IMR-90 (cell line): ENCODE measurements at regions not wholly inside any gene's neighbourhood (a gene's known extent, or its start where the extent isn't known, plus 50 kb on each side); places are given as distances from the start of the nearest gene placed in this dataset.

Experiments
- ATAC-seq: fragments of 200-7000 bp; cut with Tn5 transposase; 2 replicates; pipeline ENCODE4 v1.9.1; 2020; ENCODE audit warnings: low read depth, mild to moderate bottlenecking, moderate library complexity
- BruUV-seq: library from RNA; stranded (reverse); fragments of 400-500 nt; replicated peaks from 2 replicates; lab custom pipeline; 2021; lab: Mats Ljungman, UMichigan
- CTCF ChIA-PET: fragments of 300-600 bp; formaldehyde crosslinking; extraction: SDS; loops from one replicate; lab custom pipeline; 2021; ENCODE audit warnings: antibody characterized with exemption; lab: Yijun Ruan, JAX
- POLR2A ChIA-PET: fragments of 300-600 bp; sonication (Branson Sonifier 250); formaldehyde crosslinking; loops from one replicate; lab custom pipeline; 2022; ENCODE audit warnings: antibody characterized with exemption; ENCODE audit not compliant: unreplicated experiment; lab: Charles Lee
- DNase-seq: peaks from one replicate; pipeline ENCODE4 v3.0.0; 2013
- H2AFZ ChIP-seq: replicated peaks from 2 replicates; pipeline ENCODE3; 2013; ENCODE audit warnings: low read length, mild to moderate bottlenecking; ENCODE audit not compliant: poor library complexity
- H2AK5ac ChIP-seq: 2 replicates; pipeline ENCODE4 v1.6.1; 2013; ENCODE audit warnings: low read depth, low read length, inconsistent platforms
- H2AK9ac ChIP-seq: replicated peaks from 2 replicates; pipeline ENCODE3; 2013; ENCODE audit warnings: mild to moderate bottlenecking, low read depth, low read length, moderate library complexity; ENCODE audit not compliant: poor library complexity
- H2BK120ac ChIP-seq: 2 replicates; pipeline ENCODE4 v1.6.1; 2013; ENCODE audit warnings: low read depth, low read length, inconsistent platforms
- H2BK15ac ChIP-seq: 3 replicates; pipeline ENCODE4 v1.6.1; 2013; ENCODE audit warnings: low read depth, low read length, inconsistent platforms
- H2BK20ac ChIP-seq: 2 replicates; pipeline ENCODE4 v1.6.1; 2013; ENCODE audit warnings: low read depth, mild to moderate bottlenecking, inconsistent platforms, low read length, moderate library complexity
- H2BK5ac ChIP-seq: 2 replicates; pipeline ENCODE4 v1.6.1; 2013; ENCODE audit warnings: mild to moderate bottlenecking, low read depth, low read length, inconsistent platforms; ENCODE audit not compliant: poor library complexity, severe bottlenecking
- H3K14ac ChIP-seq: replicated peaks from 2 replicates; pipeline ENCODE4 v1.6.1; 2013; ENCODE audit warnings: low read depth, low read length, inconsistent platforms
- H3K18ac ChIP-seq: 2 replicates; pipeline ENCODE4 v1.6.1; 2013; ENCODE audit warnings: low read depth, low read length, control low read depth
- H3K23ac ChIP-seq: 2 replicates; pipeline ENCODE4 v1.6.1; 2013; ENCODE audit warnings: low read depth, low read length, inconsistent platforms
- H3K27ac ChIP-seq: 2 replicates; pipeline ENCODE4 v1.5.1; 2013; ENCODE audit warnings: mild to moderate bottlenecking, control low read depth, low read length; ENCODE audit not compliant: insufficient read depth
- H3K27me3 ChIP-seq: 2 replicates; pipeline ENCODE4 v1.6.1; 2013; ENCODE audit warnings: low read length; ENCODE audit not compliant: control insufficient read depth, insufficient read depth
- H3K36me3 ChIP-seq: 2 replicates; pipeline ENCODE4 v1.6.1; 2013; ENCODE audit warnings: low read length, mixed read lengths; ENCODE audit not compliant: control insufficient read depth, insufficient read depth
- H3K4ac ChIP-seq: 2 replicates; pipeline ENCODE4 v1.6.1; 2013; ENCODE audit warnings: low read depth, low read length, inconsistent platforms
- H3K4me1 ChIP-seq: 2 replicates; pipeline ENCODE4 v1.6.1; 2013; ENCODE audit warnings: low read length, mixed read lengths; ENCODE audit not compliant: control insufficient read depth, insufficient read depth
- H3K4me2 ChIP-seq: 2 replicates; pipeline ENCODE4 v1.6.1; 2013; ENCODE audit warnings: low read depth, mild to moderate bottlenecking, control low read depth, low read length, moderate library complexity
- H3K4me3 ChIP-seq: 2 replicates; pipeline ENCODE4 v1.5.1; 2013; ENCODE audit warnings: low read depth, mild to moderate bottlenecking, control low read depth, low read length, moderate library complexity; ENCODE audit not compliant: insufficient read depth
- H3K56ac ChIP-seq: 2 replicates; pipeline ENCODE4 v1.6.1; 2013; ENCODE audit warnings: low read length, inconsistent platforms; ENCODE audit not compliant: insufficient read depth; ENCODE audit errors: extremely low read depth
- H3K79me1 ChIP-seq, 2 experiments: 2 replicates each; pipeline ENCODE4 v1.6.1; 2013; ENCODE audit warnings: low read length in 2 of 2, inconsistent platforms in 1 of 2, low read depth in 1 of 2
- H3K9ac ChIP-seq: 2 replicates; pipeline ENCODE4 v1.6.1; 2013; ENCODE audit warnings: low read depth, low read length, control low read depth
- H3K9me1 ChIP-seq: 2 replicates; pipeline ENCODE4 v1.6.1; 2013; ENCODE audit warnings: low read length, inconsistent platforms; ENCODE audit not compliant: insufficient read depth
- H3K9me3 ChIP-seq: 2 replicates; pipeline ENCODE4 v1.6.1; 2013; ENCODE audit warnings: low read length; ENCODE audit not compliant: control insufficient read depth, insufficient read depth
- H4K20me1 ChIP-seq: 2 replicates; pipeline ENCODE4 v1.6.1; 2013; ENCODE audit warnings: low read length, inconsistent platforms; ENCODE audit not compliant: insufficient read depth
- H4K5ac ChIP-seq: 2 replicates; pipeline ENCODE4 v1.6.1; 2013; ENCODE audit warnings: mild to moderate bottlenecking, low read depth, low read length, control low read depth
- H4K8ac ChIP-seq, 2 experiments: 2 replicates each; pipeline ENCODE4 v1.6.1; 2013; ENCODE audit warnings: low read depth in 2 of 2, low read length in 2 of 2, control low read depth in 1 of 2, inconsistent platforms in 1 of 2
- H4K91ac ChIP-seq: 2 replicates; pipeline ENCODE4 v1.6.1; 2013; ENCODE audit warnings: low read depth, low read length, inconsistent platforms; ENCODE audit not compliant: insufficient read depth
- FOS ChIP-seq: fragments of 150-350 bp; IDR thresholded peaks from 2 replicates; pipeline ENCODE4 v1.6.1; 2016; ENCODE audit warnings: low read depth, low read length
- MAFK ChIP-seq: IDR thresholded peaks from 2 replicates; pipeline ENCODE4 v1.6.1; 2012; ENCODE audit warnings: low read depth, low read length, improper control_type of control experiment
- WGBS, 2 experiments: methylation state at CpG; one replicate each; pipeline versions ENCODE4 v1.1.5 to v1.1.7; 2013; ENCODE audit warnings: missing lambda C conversion rate in 2 of 2; ENCODE audit not compliant: insufficient read length in 1 of 2; ENCODE audit errors: extremely low coverage in 2 of 2; 5-methylcytosine and 5-hydroxymethylcytosine counted together
- dilution Hi-C: fragments of 300-500 bp; cut with HindIII; formaldehyde crosslinking; loops from one replicate; pipeline ENCODE4 v1.14.3; 2018; ENCODE audit warnings: low sequenced_read_pairs; ENCODE audit not compliant: unreplicated experiment
- in situ Hi-C: fragments of 300-500 bp; cut with MboI; formaldehyde crosslinking; loops from 3 replicates; pipeline ENCODE4 v1.14.3; 2019; ENCODE audit warnings: low sequenced_read_pairs, inconsistent platforms, mixed read lengths
- intact Hi-C: fragments of 100-400 bp; cut with micrococcal nuclease; formaldehyde crosslinking; loops from 2 replicates; pipeline ENCODE4 v1.10.0; 2022

- POLR2A ChIA-PET, result no interaction called here
These were observed 214.9 kb upstream of the BTG1 start for GRCh38 chr12:92360543-92360942.

More at GRCh38 chr12:92360543-92360942, 214.9 kb upstream of the BTG1 start:
- Histone ChIP-seq H2BK20ac (no peak overlapping the region), H3K27ac (no peak overlapping the region), H3K14ac (no peak overlapping the region), H3K18ac (no peak overlapping the region), H2BK5ac (no peak overlapping the region), H2BK15ac (no peak overlapping the region), H4K91ac (no peak overlapping the region), H3K27me3 (no peaks in the 10 kb centered on the region), H2AK5ac (no peak overlapping the region), H3K4ac (no peak overlapping the region), H4K5ac (no peak overlapping the region), H3K9me1 (no peaks in the 10 kb centered on the region), H2AFZ (no peak overlapping the region), H2AK9ac (no peak overlapping the region), H2BK120ac (no peak overlapping the region), H3K9me3 (no peaks in the 10 kb centered on the region), H3K23ac (no peak overlapping the region), H4K20me1 (no peaks in the 10 kb centered on the region), H3K4me3 (no peak overlapping the region), H4K8ac (no peak overlapping the region), H3K4me1 (no peaks in the 10 kb centered on the region), H3K36me3 (no peaks in the 10 kb centered on the region), H3K79me1 (no peaks in the 10 kb centered on the region), H3K4me2 (no peak overlapping the region), H3K56ac (no peak overlapping the region), H3K9ac (no peak overlapping the region)
- CTCF ChIA-PET, result interaction anchor here (1.1 kb wide), 1 partner anchor 215 kb away, joined by 3 read pairs; the partner anchor contains the start of gene BTG1
- DNase-seq, result no peak
- TF ChIP-seq FOS (no peak), MAFK (no peak)
- ATAC-seq, result no peak
- no CpG with 5 or more reads among the region's 2 CpGs for WGBS, 2 experiments
- no TSS peak for BruUV-seq
- dilution Hi-C loops (no loop called here), in situ Hi-C loops (no loop called here), intact Hi-C loops (no loop called here)
